ENCODE measurements at regions not wholly inside any gene's neighbourhood (a gene's known extent, or its start where the extent isn't known, plus 50 kb on each side); places are given as distances from the start of the nearest gene placed in this dataset.

- TF ChIP-seq ATF3 (IDR thresholded peaks at IDR 0.05) = no peak
- no peak for TF ChIP-seq CTCF (IDR thresholded peaks at IDR 0.05; ENCODE audit: low read depth, low read length, missing input control)
- TF ChIP-seq HNF4A (conservative IDR thresholded peaks at IDR 0.05) = no peak
- no peak for TF ChIP-seq TAF1 (conservative IDR thresholded peaks at IDR 0.05)
- TF ChIP-seq JUND (IDR thresholded peaks at IDR 0.05) = no peak
These were observed 177.9 kb downstream of the MACROH2A1 start for GRCh38 chr5:135221187-135221473.

All from liver (tissue), 3 donors.